HUES48 (cell line): ENCODE measurements at regions not wholly inside any gene's neighbourhood (a gene's known extent, or its start where the extent isn't known, plus 50 kb on each side); places are given as distances from the start of the nearest gene placed in this dataset.
A peak's percentile ranks its signal among the peaks of the same experiment; 100 is the strongest.

Experiments
- H3K27ac ChIP-seq: one replicate; pipeline ENCODE4 v1.7.0; 2013; ENCODE audit warnings: low read depth, low read length, inconsistent platforms
- H3K27me3 ChIP-seq: 2 replicates; pipeline ENCODE4 v1.6.1; 2013; ENCODE audit warnings: mild to moderate bottlenecking, low read length; ENCODE audit not compliant: control insufficient read depth, insufficient read depth
- H3K36me3 ChIP-seq: 2 replicates; pipeline ENCODE4 v1.6.1; 2013; ENCODE audit warnings: low read length; ENCODE audit not compliant: control insufficient read depth, insufficient read depth
- H3K4me1 ChIP-seq: 2 replicates; pipeline ENCODE4 v1.6.1; 2013; ENCODE audit warnings: mild to moderate bottlenecking, low read length; ENCODE audit not compliant: control insufficient read depth, insufficient read depth
- H3K4me3 ChIP-seq: 2 replicates; pipeline ENCODE4 v1.5.1; 2013; ENCODE audit warnings: mild to moderate bottlenecking, low read depth, low read length
- H3K9ac ChIP-seq: 2 replicates; pipeline ENCODE4 v1.6.1; 2013; ENCODE audit warnings: mild to moderate bottlenecking, low read depth, low read length, moderate library complexity
- H3K9me3 ChIP-seq: 2 replicates; pipeline ENCODE4 v1.6.1; 2013; ENCODE audit warnings: low read length; ENCODE audit not compliant: control insufficient read depth, insufficient read depth

- Histone ChIP-seq H3K4me1 (peaks cover 11% of the 10 kb centered on the region; the same call in 1 of the 2 replicates), H3K4me3 (no peak overlapping the region), H3K36me3 (no peaks in the 10 kb centered on the region), H3K9me3 (0 out of 2 replicates have a peak, but pooled peaks cover 6% of the 10 kb centered on the region), H3K9ac (no peak overlapping the region), H3K27ac (no peak overlapping the region), H3K27me3 (no peaks in the 10 kb centered on the region)
These were observed 309.9 kb upstream of the EMCN start for GRCh38 chr4:100827756-100828155.

DNA sequence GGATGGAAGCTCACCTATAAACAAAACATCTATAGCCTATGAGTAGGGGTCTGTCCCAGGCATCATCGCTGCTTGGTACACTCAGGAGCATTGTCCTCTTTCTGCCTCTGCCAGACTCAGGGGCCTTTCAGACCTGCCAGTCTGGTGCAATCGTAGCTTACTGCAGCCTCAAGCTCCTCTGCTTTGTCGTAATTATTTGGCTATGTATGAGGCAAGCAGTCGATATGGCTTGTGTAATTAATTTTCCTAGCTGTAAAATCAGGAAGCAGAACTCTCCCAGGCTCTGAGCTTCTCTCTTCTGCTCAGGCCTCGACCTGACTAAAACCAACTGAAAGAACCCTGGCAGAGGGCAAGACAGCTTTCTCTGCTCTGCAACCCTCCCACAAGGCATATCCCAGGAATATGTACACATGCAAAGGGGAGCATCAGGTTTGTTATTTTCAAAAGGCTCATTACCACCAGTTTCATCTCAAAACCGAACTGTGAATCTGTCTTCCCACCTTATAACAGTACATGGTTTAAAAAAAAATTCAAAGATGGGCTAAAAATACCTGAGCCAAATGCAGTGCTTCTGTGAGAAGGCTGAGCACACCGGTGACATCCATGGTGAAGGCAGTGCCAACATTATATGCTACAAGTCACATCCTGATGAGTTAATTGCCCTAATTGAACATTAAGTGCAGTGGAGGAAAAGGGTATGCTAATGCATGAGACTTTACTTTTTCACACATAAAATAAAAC is 309.2 kb upstream of the EMCN start:
- H3K27ac ChIP-seq = no peak overlapping the region
- H3K36me3 ChIP-seq = no peaks in the 10 kb centered on the region
- H3K4me3 ChIP-seq = no peak overlapping the region
- H3K27me3 ChIP-seq = no peaks in the 10 kb centered on the region
- no peak overlapping the region for H3K9ac ChIP-seq
- peaks cover 11% of the 10 kb centered on the region; the same call in 1 of the 2 replicates for H3K4me1 ChIP-seq
- H3K9me3 ChIP-seq = 0 out of 2 replicates have a peak, but pooled peaks cover 6% of the 10 kb centered on the region

- 0 out of 2 replicates have a peak, but pooled peaks cover 6% of the 10 kb centered on the region for H3K9me3 ChIP-seq
- H3K36me3 ChIP-seq = no peaks in the 10 kb centered on the region
- H3K27me3 ChIP-seq = no peaks in the 10 kb centered on the region
- H3K4me1 ChIP-seq = peaks cover 11% of the 10 kb centered on the region; the same call in 1 of the 2 replicates
- H3K9ac ChIP-seq = no peak overlapping the region
- no peak overlapping the region for H3K27ac ChIP-seq
- H3K4me3 ChIP-seq = no peak overlapping the region
These were observed 308.2 kb upstream of the EMCN start for GRCh38 chr4:100826067-100826466.

DNA sequence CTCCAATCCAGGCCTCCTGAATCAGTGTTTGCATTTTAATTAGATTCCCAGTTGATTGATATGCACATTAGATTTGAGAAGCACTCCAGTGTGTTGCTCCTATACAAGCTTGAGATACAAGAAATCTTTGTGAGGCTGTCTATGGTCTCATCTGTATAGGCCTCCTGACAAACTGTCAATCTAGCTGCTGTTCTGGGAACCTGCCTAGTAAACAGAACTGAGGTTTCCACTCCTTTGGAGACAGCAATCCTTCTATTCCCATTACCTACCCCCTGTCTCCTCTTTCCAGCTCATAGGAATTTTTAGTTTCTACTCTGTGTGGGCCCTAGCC is 306.1 kb upstream of the EMCN start:
- Histone ChIP-seq H3K4me1 (peaks cover 11% of the 10 kb centered on the region), H3K9me3 (0 out of 2 replicates have a peak, but pooled peaks cover 2% of the 10 kb centered on the region), H3K36me3 (no peaks in the 10 kb centered on the region), H3K9ac (no peak overlapping the region), H3K27ac (no peak overlapping the region), H3K27me3 (no peaks in the 10 kb centered on the region), H3K4me3 (no peak overlapping the region)

GRCh38 chr4:100823066-100823992 is 305.5 kb upstream of the EMCN start:
- Histone ChIP-seq H3K9ac (no peak overlapping the region), H3K9me3 (no peaks in the 10 kb centered on the region), H3K36me3 (no peaks in the 10 kb centered on the region), H3K4me1 (peaks cover 11% of the 10 kb centered on the region), H3K4me3 (no peak overlapping the region), H3K27me3 (no peaks in the 10 kb centered on the region), H3K27ac (no peak overlapping the region)

DNA sequence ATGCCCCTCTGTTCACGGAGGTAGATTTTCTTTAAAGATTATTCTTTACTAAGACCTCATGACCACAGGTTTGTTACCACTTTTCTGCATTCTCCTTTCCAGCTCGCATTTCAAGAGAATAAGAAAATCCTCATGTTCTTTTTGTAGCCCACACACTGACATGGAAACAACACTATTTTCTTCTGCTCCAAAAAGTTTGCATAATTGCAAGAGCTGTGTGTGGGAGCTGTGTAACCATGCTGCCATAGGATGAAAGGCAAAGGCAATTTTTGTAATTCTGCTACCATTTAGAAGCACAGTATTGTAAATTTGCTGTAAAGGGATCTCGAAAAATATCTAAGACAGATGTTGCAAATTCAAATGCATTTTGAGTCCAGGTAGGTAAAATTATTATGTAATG is 302.4 kb upstream of the EMCN start:
- no peak overlapping the region for H3K27ac ChIP-seq
- no peaks in the 10 kb centered on the region for H3K9me3 ChIP-seq
- H3K4me1 ChIP-seq = peaks cover 11% of the 10 kb centered on the region
- H3K27me3 ChIP-seq = no peaks in the 10 kb centered on the region
- no peaks in the 10 kb centered on the region for H3K36me3 ChIP-seq
- no peak overlapping the region for H3K9ac ChIP-seq
- no peak overlapping the region for H3K4me3 ChIP-seq

GRCh38 chr4:100819505-100819904 is 301.7 kb upstream of the EMCN start:
- Histone ChIP-seq H3K4me3 (no peak overlapping the region), H3K9me3 (no peaks in the 10 kb centered on the region), H3K9ac (no peak overlapping the region), H3K36me3 (no peaks in the 10 kb centered on the region), H3K27me3 (no peaks in the 10 kb centered on the region), H3K27ac (no peak overlapping the region), H3K4me1 (peaks cover 11% of the 10 kb centered on the region)

DNA sequence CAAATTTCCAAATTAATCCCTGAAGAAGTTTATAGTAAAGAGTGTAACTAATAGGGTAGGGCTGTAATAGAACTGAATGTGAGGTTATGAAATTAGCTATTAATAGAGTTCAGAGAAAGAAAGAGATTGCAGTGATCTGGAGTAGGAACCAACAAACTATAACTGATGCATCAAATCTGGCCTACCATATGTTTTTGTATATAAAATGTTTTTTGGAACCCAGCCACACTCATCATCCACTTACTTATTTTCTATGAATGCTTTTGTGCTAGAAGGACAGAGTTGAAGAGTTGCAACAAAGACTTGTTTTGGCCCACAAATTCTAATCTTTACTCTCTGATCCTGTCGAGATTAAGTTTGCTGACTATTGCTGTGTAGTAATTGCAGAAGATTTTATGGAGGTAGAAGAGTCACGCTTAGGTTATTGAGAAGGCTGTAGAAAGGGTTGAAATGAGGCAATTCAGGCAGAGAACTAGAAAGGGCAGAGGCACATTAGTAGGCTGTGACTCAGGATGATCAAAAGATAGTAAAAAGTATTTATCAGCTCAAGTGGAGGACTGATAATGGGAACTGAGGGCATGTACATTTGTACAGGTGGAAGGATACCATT is 298.7 kb upstream of the EMCN start:
- peaks cover 7% of the 10 kb centered on the region; the same call in 1 of the 2 replicates for H3K27me3 ChIP-seq
- no peak overlapping the region for H3K9ac ChIP-seq
- no peak overlapping the region for H3K4me3 ChIP-seq
- no peak overlapping the region for H3K27ac ChIP-seq
- peaks cover 3% of the 10 kb centered on the region for H3K4me1 ChIP-seq
- H3K36me3 ChIP-seq = no peaks in the 10 kb centered on the region
- no peaks in the 10 kb centered on the region for H3K9me3 ChIP-seq

DNA sequence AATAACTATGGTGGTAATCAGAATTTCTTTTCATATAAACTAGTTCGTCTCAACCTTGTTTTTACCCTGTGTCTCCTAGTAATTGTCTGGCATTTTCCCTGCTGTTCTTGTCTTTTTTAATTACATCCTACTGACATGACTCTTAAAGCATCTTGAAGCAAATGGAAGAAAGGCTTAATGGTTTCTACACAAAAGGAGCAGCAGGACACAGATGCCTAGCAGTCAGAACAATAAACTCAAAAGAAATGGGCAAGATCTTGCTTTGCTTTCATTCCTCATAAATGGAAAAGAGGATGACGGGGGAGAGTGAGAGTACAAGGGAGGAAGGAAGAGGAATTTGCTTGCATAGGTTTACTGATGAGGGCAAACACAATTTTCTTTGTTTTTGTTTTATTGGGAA is 293.2 kb upstream of the EMCN start:
- Histone ChIP-seq H3K27ac (peak overlapping the region; percentile 69), H3K9ac (no peak overlapping the region), H3K4me3 (no peak overlapping the region; the same call in 1 of the 2 replicates), H3K27me3 (peaks cover 7% of the 10 kb centered on the region; the same call in 1 of the 2 replicates), H3K36me3 (no peaks in the 10 kb centered on the region), H3K9me3 (no peaks in the 10 kb centered on the region), H3K4me1 (peaks cover 15% of the 10 kb centered on the region)

DNA sequence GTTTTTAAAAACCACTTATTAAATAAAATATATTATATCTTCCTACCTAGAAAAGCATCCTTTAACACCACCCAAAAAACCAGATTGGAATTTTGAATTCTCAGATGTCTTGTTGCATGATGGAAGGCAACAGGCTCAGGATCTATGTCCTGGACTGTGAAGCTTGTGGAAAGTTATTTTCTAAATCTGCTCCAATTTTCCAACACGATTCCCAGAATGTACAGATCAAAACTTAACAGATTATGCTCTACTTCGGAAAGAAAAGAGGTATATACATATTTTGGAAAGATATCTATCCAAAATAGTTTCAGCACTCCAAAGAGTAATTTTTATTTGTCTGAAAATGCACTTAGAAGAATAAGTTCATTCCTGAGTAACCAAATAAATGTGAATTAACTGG is 291.7 kb upstream of the EMCN start:
- Histone ChIP-seq H3K27me3 (peaks cover 7% of the 10 kb centered on the region; the same call in 1 of the 2 replicates), H3K9ac (no peak overlapping the region), H3K9me3 (no peaks in the 10 kb centered on the region)

More for the DNA sequence above, 291.7 kb upstream of the EMCN start:
- H3K36me3 ChIP-seq = no peaks in the 10 kb centered on the region
- peaks cover 25% of the 10 kb centered on the region for H3K4me1 ChIP-seq
- H3K4me3 ChIP-seq = no peak overlapping the region
- H3K27ac ChIP-seq = no peak overlapping the region
